ENCODE measurements at regions not wholly inside any gene's neighbourhood (a gene's known extent, or its start where the extent isn't known, plus 50 kb on each side); places are given as distances from the start of the nearest gene placed in this dataset.

GRCh38 chr7:41830271-41830670 lies 127.4 kb upstream of the INHBA start:
- DNase-seq: no peak

DNA sequence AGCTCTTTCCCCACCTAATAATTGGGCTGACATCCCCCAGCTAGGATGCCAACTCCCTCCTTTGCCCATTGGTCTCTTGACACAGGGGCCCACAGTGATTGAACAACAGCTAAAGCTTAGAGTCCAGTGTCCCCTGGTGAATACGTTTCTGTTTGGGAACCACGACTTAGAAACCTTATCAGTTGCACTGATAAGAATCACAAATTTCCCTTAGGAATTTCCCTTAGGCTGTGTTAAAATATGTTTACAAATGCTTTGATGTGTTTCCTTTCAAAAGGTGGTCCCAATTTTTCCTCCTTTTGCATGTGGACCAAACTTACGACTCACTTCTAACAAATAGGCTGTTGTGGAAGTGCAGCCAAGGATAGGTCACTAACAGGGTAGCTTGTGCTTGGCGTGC lies 126.0 kb upstream of the INHBA start:
- no peak for DNase-seq

GRCh38 chr7:41826641-41827040 lies 123.8 kb upstream of the INHBA start:
- DNase-seq: no peak

DNA sequence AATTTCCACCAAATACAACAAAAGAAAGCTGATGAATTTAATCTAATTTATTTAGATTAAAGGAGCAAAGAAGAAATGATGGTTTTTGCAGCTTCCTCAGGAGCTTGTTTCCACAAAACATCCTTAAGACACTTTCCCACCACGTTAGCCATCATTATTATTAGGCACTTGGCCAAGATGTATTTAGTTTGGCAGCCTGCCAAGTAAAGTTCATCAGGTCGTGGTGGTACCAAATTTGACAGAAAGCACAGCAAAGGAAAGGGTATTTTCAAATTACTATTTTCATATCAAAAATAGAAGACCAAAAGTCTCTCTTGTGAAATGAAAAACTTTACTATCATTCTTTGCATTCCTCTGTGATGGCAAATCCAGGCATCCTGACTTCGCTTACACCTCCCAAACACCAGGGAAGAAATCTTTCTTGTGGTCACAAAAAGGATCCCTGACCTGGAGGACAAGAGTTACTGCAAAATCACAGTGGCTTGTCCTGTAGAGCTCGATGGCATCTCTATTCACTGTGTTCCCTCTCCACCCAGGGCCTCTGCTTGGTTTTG lies 123.1 kb upstream of the INHBA start:
- DNase-seq: no peak

GRCh38 chr7:41824284-41824683 lies 121.4 kb upstream of the INHBA start:
- peak in 1 of 2 experiments; percentile 46 for DNase-seq

DNA sequence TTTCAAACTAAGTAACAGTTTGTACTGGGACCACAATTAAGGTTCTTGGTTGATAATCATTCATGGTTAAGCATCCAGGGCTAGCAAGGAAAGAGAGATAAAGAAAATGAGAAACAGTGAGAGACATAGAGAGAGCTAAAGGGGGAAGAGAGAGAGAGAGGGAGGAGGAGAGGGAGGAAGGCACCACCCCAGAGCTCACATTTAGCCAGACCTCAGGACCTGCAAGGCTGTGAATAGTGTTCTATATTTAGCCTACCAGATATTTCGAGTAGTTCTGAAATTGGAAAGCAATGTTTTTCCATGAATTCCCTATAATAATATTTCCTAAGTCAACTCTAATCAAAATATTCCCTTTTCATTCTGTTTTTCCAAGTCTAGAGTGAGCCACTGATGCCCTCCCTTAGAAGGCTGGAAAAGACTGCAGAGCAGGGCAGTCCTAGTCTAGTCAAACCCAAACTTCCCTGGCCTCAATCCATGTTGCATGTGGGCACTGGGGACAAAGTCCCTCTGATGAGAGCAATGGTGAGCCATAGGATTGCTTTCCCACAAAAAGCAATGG lies 119.4 kb upstream of the INHBA start:
- DNase-seq: no peak

GRCh38 chr7:41821521-41822213 lies 118.8 kb upstream of the INHBA start:
- DNase-seq: no peak

DNA sequence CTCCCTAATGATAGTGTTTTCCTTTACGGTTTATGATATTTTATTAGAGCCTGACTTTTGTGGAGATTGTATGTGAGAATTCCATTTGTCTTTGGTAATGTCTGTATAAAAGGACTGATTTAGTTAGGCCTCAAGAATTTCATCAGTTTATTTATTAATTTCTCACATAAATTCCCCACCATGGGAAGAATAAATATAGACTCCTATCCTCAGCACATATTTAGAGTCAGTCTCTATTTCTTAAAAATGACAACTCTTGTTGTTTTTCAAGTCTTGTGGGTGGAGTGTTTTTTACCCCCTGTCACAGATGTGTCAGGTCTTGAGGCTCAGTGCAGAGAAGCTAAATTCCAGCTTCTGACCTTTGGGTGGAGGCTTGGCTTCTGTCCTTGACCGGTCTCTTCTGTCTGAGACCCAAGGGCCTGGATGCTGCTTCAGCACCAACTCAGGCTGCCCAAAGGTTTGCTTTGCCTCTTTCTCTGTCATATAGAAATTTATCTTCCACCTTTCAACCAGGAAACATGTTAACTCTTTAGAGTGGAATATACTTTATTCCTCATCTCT lies 117.3 kb upstream of the INHBA start:
- DNase-seq: no peak

GRCh38 chr7:41819645-41820044 lies 116.8 kb upstream of the INHBA start:
- DNase-seq: no peak

GRCh38 chr7:41818765-41819398 lies 116.0 kb upstream of the INHBA start:
- no peak for DNase-seq

- DNase-seq: no peak
Measured at GRCh38 chr7:41817386-41817785, 114.5 kb upstream of the INHBA start.

DNA sequence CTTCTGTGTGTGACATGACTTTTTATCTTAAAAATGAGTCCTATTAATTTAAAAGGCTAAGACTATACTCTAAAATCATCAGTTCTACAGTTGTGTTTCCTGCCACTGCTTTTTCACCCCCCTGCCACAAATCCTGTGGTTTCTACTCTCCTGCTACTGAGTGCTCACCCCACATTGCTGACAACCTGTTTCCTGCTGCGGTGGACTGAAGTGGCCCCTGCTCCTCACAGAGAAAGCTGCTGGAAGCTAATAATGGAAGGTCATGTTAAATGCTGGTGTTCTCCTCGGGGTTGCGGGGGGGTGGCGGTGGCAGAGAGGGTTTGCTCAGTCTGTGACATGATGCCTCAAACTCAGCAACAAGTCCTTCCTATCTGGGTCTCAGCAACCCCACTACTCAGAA lies 113.2 kb upstream of the INHBA start:
- no peak for DNase-seq

DNA sequence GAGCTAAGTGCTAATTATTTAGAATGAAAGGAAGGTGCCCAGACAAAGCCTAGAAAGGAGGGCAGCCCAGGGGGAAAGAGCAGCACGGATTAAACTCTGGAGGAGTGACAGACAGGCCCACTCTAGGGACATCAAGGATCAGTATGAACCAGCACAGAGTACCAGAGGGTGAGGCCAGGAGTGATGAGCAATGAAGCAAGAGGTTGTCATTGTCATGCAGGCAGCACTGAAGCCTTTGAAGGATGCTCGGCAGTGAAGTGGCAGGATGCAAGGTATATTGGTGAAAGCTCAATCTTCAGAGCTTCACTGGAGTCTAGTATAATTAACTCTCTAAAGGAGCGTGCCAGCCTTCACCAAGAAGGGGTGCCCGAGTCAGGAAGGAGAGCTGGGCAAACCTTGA lies 112.0 kb upstream of the INHBA start:
- DNase-seq: no peak

DNA sequence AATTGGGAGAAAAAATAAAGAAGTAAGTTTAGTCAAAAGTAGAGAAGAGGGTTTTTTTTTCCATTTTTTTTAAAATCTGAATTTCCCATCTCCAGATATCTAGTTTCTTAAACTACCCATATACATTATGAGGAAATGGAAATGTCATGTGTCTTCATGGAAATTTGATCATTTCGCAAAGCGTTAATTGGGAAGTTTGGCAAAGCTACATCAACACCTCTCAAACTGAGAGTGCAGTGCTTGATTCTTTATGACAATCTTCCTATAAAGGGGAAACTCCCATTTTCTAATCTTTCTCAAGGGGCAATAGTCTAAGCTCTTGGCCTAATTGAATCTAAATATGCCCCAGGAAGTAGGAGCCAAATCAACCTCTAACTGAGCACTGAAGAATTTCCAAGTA lies 110.4 kb upstream of the INHBA start:
- DNase-seq: no peak

- DNase-seq: no peak
Measured at GRCh38 chr7:41811941-41812340, 109.1 kb upstream of the INHBA start.

DNA sequence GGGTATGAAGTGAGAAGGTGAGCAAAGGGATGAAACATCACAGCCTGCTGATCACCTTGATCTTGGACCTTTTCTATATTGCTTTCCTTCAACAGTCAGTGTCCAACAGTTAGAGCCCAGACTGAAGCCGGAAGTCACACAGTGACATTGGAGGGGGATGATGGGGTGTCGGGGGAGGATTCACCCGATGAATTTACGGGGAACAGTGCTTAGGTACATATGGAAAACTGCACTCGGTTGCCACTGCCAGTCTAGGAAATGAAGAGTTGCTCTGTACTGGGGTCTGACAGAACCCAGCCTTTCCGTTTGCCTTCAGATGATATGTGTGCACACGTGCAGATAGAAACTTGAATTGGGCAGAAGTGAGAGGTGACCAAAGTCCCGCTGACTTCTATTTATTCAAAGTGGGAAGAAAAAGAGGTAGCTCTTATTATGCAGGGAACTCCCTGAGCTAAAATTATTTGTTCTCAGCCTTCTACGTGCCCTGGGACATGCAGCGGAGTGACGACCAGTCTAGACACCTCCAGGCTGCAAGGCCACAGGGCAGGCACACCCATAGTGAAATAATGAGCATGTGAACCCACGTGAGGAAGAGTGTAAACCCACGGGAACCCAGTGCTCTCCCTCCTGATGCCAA lies 107.2 kb upstream of the INHBA start:
- no peak for DNase-seq

GRCh38 chr7:41809529-41809939 lies 106.6 kb upstream of the INHBA start:
- no peak for DNase-seq

GRCh38 chr7:41809116-41809515 lies 106.2 kb upstream of the INHBA start:
- no peak for DNase-seq

GRCh38 chr7:41808541-41808940 lies 105.7 kb upstream of the INHBA start:
- DNase-seq: no peak

- no peak for DNase-seq
Measured at GRCh38 chr7:41803569-41803968, 100.7 kb upstream of the INHBA start.

- no peak for DNase-seq
Measured at GRCh38 chr7:41796331-41796730, 93.4 kb upstream of the INHBA start.

GRCh38 chr7:41795276-41795833 lies 92.5 kb upstream of the INHBA start:
- DNase-seq: no peak

GRCh38 chr7:41793556-41793955 lies 90.7 kb upstream of the INHBA start:
- DNase-seq: no peak
